H1 (cell line): ENCODE measurements at regions not wholly inside any gene's neighbourhood (a gene's known extent, or its start where the extent isn't known, plus 50 kb on each side); places are given as distances from the start of the nearest gene placed in this dataset.

ENCODE experiments used
- CTCF ChIA-PET: fragments of 300-600 bp; sonication (Branson Sonifier 250); formaldehyde crosslinking; loops from one replicate; lab custom pipeline; 2021; ENCODE audit not compliant: partially characterized antibody; lab: Charles Lee
- POLR2A ChIA-PET: fragments of 300-600 bp; sonication (Branson Sonifier 250); formaldehyde crosslinking; loops from one replicate; lab custom pipeline; 2021; ENCODE audit warnings: inconsistent platforms; ENCODE audit not compliant: partially characterized antibody; lab: Charles Lee
- DNase-seq, 2 experiments: peaks; one replicate each; pipeline versions ENCODE4 v3.0.0 to v3.0.0-alpha.2; 2010 to 2022; ENCODE audit warnings: low spot score in 2 of 2, low read depth in 1 of 2, mixed read lengths in 1 of 2
- FAIRE-seq: peaks from 2 replicates; lab custom pipeline; 2011; peaks lifted over from hg19 to GRCh38; lab: Jason Lieb, UNC
- H2AFZ ChIP-seq: 2 replicates; pipeline ENCODE4 v1.8.1; 2012; ENCODE audit warnings: low read length, inconsistent platforms
- H2AK5ac ChIP-seq: 2 replicates; pipeline ENCODE4 v1.6.1; 2013; ENCODE audit warnings: low read depth, low read length
- H2BK120ac ChIP-seq: replicated peaks from 2 replicates; pipeline ENCODE3; 2013; ENCODE audit warnings: low read depth, low read length, inconsistent platforms
- H2BK12ac ChIP-seq: 2 replicates; pipeline ENCODE4 v1.6.1; 2013; ENCODE audit warnings: low read depth, low read length
- H2BK15ac ChIP-seq: 2 replicates; pipeline ENCODE4 v1.6.1; 2013; ENCODE audit warnings: low read length
- H2BK20ac ChIP-seq: 2 replicates; pipeline ENCODE4 v1.6.1; 2013; ENCODE audit warnings: low read length
- H2BK5ac ChIP-seq: 2 replicates; pipeline ENCODE4 v1.6.1; 2013; ENCODE audit warnings: low read depth, low read length
- H3K14ac ChIP-seq: 2 replicates; pipeline ENCODE4 v1.6.1; 2013; ENCODE audit warnings: inconsistent platforms; ENCODE audit not compliant: insufficient read length
- H3K18ac ChIP-seq: 2 replicates; pipeline ENCODE4 v1.6.1; 2013; ENCODE audit warnings: low read length; ENCODE audit errors: extremely low read depth
- H3K23ac ChIP-seq: 2 replicates; pipeline ENCODE4 v1.6.1; 2013; ENCODE audit warnings: inconsistent platforms; ENCODE audit not compliant: insufficient read length
- H3K23me2 ChIP-seq: 2 replicates; pipeline ENCODE4 v1.6.1; 2013; ENCODE audit warnings: low read depth, low read length
- H3K27ac ChIP-seq: 2 replicates; pipeline ENCODE4 v1.6.1; 2011; ENCODE audit warnings: low read depth, low read length, inconsistent platforms
- H3K27me3 ChIP-seq, 4 experiments: replicated peaks in 1 of 4; 1 replicate in 1 of 4; 2 replicates in 3 of 4; pipeline versions ENCODE4 v1.6.1 to v1.8.1; 2011 to 2013; ENCODE audit warnings: low read length in 3 of 4, mild to moderate bottlenecking in 3 of 4, inconsistent platforms in 2 of 4, mixed read lengths in 2 of 4, moderate library complexity in 1 of 4; ENCODE audit not compliant: control insufficient read depth in 3 of 4, insufficient read depth in 3 of 4; ENCODE audit errors: extremely low read depth in 1 of 4
- H3K36me3 ChIP-seq, 4 experiments: 2 replicates each; pipeline versions ENCODE4 v1.6.1 to v1.8.1; 2011 to 2013; ENCODE audit warnings: mild to moderate bottlenecking in 4 of 4, low read length in 3 of 4, moderate library complexity in 2 of 4, control low read depth in 1 of 4, inconsistent platforms in 1 of 4; ENCODE audit not compliant: insufficient read depth in 4 of 4, control insufficient read depth in 2 of 4
- H3K4ac ChIP-seq: replicated peaks from 2 replicates; pipeline ENCODE3; 2013; ENCODE audit warnings: low read length, low read depth, mixed read lengths, inconsistent platforms; ENCODE audit not compliant: insufficient read length
- H3K4me1 ChIP-seq, 4 experiments: replicated peaks in 1 of 4; 1 replicate in 1 of 4; 2 replicates in 3 of 4; pipeline versions ENCODE4 v1.6.1 to v1.8.1; 2011 to 2013; ENCODE audit warnings: low read length in 3 of 4, inconsistent platforms in 2 of 4, mixed read lengths in 1 of 4; ENCODE audit not compliant: insufficient read depth in 4 of 4, control insufficient read depth in 3 of 4
- H3K4me2 ChIP-seq, 2 experiments: 2 replicates each; pipeline versions ENCODE4 v1.6.1 to v1.8.1; 2011 to 2013; ENCODE audit warnings: low read depth in 2 of 2, low read length in 2 of 2, control low read depth in 1 of 2, inconsistent platforms in 1 of 2, mild to moderate bottlenecking in 1 of 2; ENCODE audit not compliant: insufficient read depth in 1 of 2
- H3K4me3 ChIP-seq, 4 experiments: fragments of 200-600, 300-600 bp in 1 of 4; sonication (generic), shearing (Covaris generic), sonication (Bioruptor Twin) in 1 of 4; 2 replicates each; pipeline versions ENCODE4 v1.5.1 to v1.8.1; 2011 to 2016; ENCODE audit warnings: low read length in 4 of 4, low read depth in 3 of 4, control low read depth in 2 of 4, inconsistent platforms in 2 of 4, mild to moderate bottlenecking in 2 of 4, mixed read lengths in 1 of 4, moderate library complexity in 1 of 4; ENCODE audit not compliant: insufficient read depth in 2 of 4; ENCODE audit errors: extremely low read depth in 1 of 4
- H3K56ac ChIP-seq: replicated peaks from 2 replicates; pipeline ENCODE3; 2013; ENCODE audit warnings: low read depth, mild to moderate bottlenecking, mixed read lengths, low read length, inconsistent platforms; ENCODE audit not compliant: insufficient read length
- H3K79me1 ChIP-seq: 2 replicates; pipeline ENCODE4 v1.6.1; 2013; ENCODE audit warnings: low read depth, low read length, control low read depth
- H3K79me2 ChIP-seq, 2 experiments: 2 replicates each; pipeline versions ENCODE4 v1.6.1 to v1.8.1; 2012 to 2013; ENCODE audit warnings: low read length in 2 of 2, mild to moderate bottlenecking in 2 of 2, inconsistent platforms in 1 of 2; ENCODE audit not compliant: insufficient read depth in 2 of 2, control insufficient read depth in 1 of 2
- H3K9ac ChIP-seq, 4 experiments: replicated peaks in 1 of 4; 1 replicate in 1 of 4; 2 replicates in 3 of 4; pipeline versions ENCODE4 v1.6.1 to v1.8.1; 2011 to 2013; ENCODE audit warnings: low read depth in 3 of 4, low read length in 3 of 4, control low read depth in 2 of 4, mild to moderate bottlenecking in 2 of 4, moderate library complexity in 2 of 4, inconsistent platforms in 1 of 4; ENCODE audit errors: extremely low read depth in 1 of 4
- H3K9me3 ChIP-seq, 2 experiments: 2 replicates each; pipeline versions ENCODE4 v1.6.1 to v1.8.1; 2012 to 2013; ENCODE audit warnings: mild to moderate bottlenecking in 2 of 2, moderate library complexity in 2 of 2, control low read depth in 1 of 2, inconsistent platforms in 1 of 2, low read depth in 1 of 2, low read length in 1 of 2, mixed read lengths in 1 of 2; ENCODE audit not compliant: insufficient read depth in 2 of 2
- H4K20me1 ChIP-seq, 2 experiments: replicated peaks in 1 of 2; 2 replicates each; pipeline versions ENCODE3 to v1.8.1; 2011 to 2013; ENCODE audit warnings: inconsistent platforms in 2 of 2, low read length in 2 of 2, mild to moderate bottlenecking in 1 of 2; ENCODE audit not compliant: insufficient read depth in 2 of 2, control insufficient read depth in 1 of 2
- H4K5ac ChIP-seq: 2 replicates; pipeline ENCODE4 v1.6.1; 2013; ENCODE audit warnings: low read length, low read depth, mixed read lengths, inconsistent platforms; ENCODE audit not compliant: insufficient read length
- H4K8ac ChIP-seq: 2 replicates; pipeline ENCODE4 v1.8.0; 2013; ENCODE audit warnings: mild to moderate bottlenecking, moderate library complexity, low read length, inconsistent platforms; ENCODE audit not compliant: insufficient read depth; ENCODE audit errors: extremely low read depth
- H4K91ac ChIP-seq: replicated peaks from 2 replicates; pipeline ENCODE3; 2013; ENCODE audit warnings: low read length, mixed read lengths, inconsistent platforms; ENCODE audit not compliant: insufficient read length
- BCL11A ChIP-seq, 2 experiments: IDR thresholded peaks; one replicate each; pipeline ENCODE4 v1.6.1; 2011; ENCODE audit warnings: low read depth in 2 of 2, low read length in 2 of 2, mild to moderate bottlenecking in 2 of 2
- BRCA1 ChIP-seq: IDR thresholded peaks from 2 replicates; pipeline ENCODE4 v1.6.1; 2012; ENCODE audit warnings: low read depth, low read length, improper control_type of control experiment
- POLR2AphosphoS5 ChIP-seq: IDR thresholded peaks from 2 replicates; pipeline ENCODE4 v1.6.1; 2011; ENCODE audit warnings: low read depth, low read length
- TAF1 ChIP-seq: IDR thresholded peaks from 2 replicates; pipeline ENCODE4 v1.6.1; 2011; ENCODE audit warnings: mild to moderate bottlenecking, low read depth, low read length
- TCF12 ChIP-seq: IDR thresholded peaks from 2 replicates; pipeline ENCODE4 v1.6.1; 2011; ENCODE audit warnings: low read depth, mild to moderate bottlenecking, low read length
- WGBS, 2 experiments: shearing (Covaris generic) in 1 of 2; methylation state at CpG; one replicate each; pipeline versions ENCODE4 v1.1.6 to v1.1.7; 2013 to 2015; ENCODE audit warnings: low lambda C conversion rate in 2 of 2, mixed read lengths in 2 of 2, inconsistent platforms in 1 of 2, low coverage in 1 of 2, missing lambda C conversion rate in 1 of 2; ENCODE audit not compliant: insufficient replicate concordance in 2 of 2, insufficient coverage in 1 of 2, insufficient read length in 1 of 2; ENCODE audit errors: extremely low coverage in 1 of 2, missing lambda C conversion rate in 1 of 2; 5-methylcytosine and 5-hydroxymethylcytosine counted together
- TF ChIP-seq, protein P1 (sequence below): IDR thresholded peaks from 2 replicates; pipeline ENCODE4 v1.6.1; 2012; ENCODE audit warnings: inconsistent platforms

DNA sequence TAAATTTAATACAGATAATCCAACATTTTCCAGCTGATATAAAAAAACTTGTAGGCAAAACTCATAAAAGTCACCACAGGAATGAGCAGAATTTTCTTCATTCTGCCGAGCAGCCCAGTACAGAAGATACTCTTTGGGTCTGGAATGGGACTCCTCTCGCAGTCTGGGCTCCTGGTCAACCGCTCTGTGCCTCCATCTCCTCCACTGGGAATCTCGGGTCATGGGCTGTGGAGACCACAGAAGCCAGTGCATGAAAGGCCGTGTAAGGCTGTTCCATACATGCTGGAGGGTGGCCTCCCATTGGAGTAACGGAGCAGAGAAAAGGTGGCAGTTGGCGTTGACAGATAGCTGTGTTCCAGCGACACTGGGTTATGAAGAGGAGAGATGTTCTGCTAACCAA lies 616.4 kb upstream of the MGMT start:
- CTCF ChIA-PET, result interaction anchor here (1.4 to 1.5 kb wide), 3 partner anchors 44 to 216 kb away, joined by 3 read pairs; no protein-coding TSS in a partner anchor
- H2BK20ac ChIP-seq, result no peak overlapping the region
- H3K27me3 ChIP-seq, result no peaks in the 10 kb centered on the region
- no peak overlapping the region for H2BK5ac ChIP-seq
- no peak overlapping the region for H3K14ac ChIP-seq
- peak in 1 of 2 experiments; percentile 13 for DNase-seq
- H4K91ac ChIP-seq, result no peak overlapping the region
- POLR2A ChIA-PET, result no interaction called here
- H4K20me1 ChIP-seq, result no peaks in the 10 kb centered on the region
- WGBS, 2 experiments, result 95% methylated on average over 8 of the region's 8 CpGs; no CpG with 5 or more reads in 1 of the 2 experiments
- no peak overlapping the region for H2AFZ ChIP-seq
- FAIRE-seq, result no peak
- no peaks in the 10 kb centered on the region for H3K9me3 ChIP-seq
- no peaks in the 10 kb centered on the region for H3K36me3 ChIP-seq
- H3K23me2 ChIP-seq, result no peaks in the 10 kb centered on the region
- H3K4ac ChIP-seq, result no peak overlapping the region
- H2BK120ac ChIP-seq, result no peak overlapping the region
- no peak overlapping the region for H3K18ac ChIP-seq
- H4K5ac ChIP-seq, result no peak overlapping the region
- no peaks in the 10 kb centered on the region for H3K79me1 ChIP-seq
- no peak overlapping the region for H2BK15ac ChIP-seq
- H3K56ac ChIP-seq, result no peak overlapping the region
- H2AK5ac ChIP-seq, result no peak overlapping the region
- H2BK12ac ChIP-seq, result no peak overlapping the region
- H3K4me1 ChIP-seq, result peaks cover 0 to 4% (median 0%) of the 10 kb centered on the region in 4 experiments; a peak in 3 of 7 replicates
- H3K27ac ChIP-seq, result no peak overlapping the region
- H3K4me2 ChIP-seq, result no peak overlapping the region
- no peak overlapping the region for H3K23ac ChIP-seq
- no peak overlapping the region for H3K4me3 ChIP-seq
- no peak overlapping the region for H4K8ac ChIP-seq
- H3K9ac ChIP-seq, result no peak overlapping the region
- no peaks in the 10 kb centered on the region for H3K79me2 ChIP-seq
- TF ChIP-seq BRCA1 (no peak), POLR2AphosphoS5 (no peak), TCF12 (no peak), BCL11A (IDR thresholded peaks at IDR 0.05; ENCODE audit: low read depth in 2 of 2, low read length in 2 of 2) (no peak), TAF1 (no peak)
- TF ChIP-seq, protein P1, sequence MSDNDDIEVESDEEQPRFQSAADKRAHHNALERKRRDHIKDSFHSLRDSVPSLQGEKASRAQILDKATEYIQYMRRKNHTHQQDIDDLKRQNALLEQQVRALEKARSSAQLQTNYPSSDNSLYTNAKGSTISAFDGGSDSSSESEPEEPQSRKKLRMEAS, result no peak
